ENCODE measurements at regions not wholly inside any gene's neighbourhood (a gene's known extent, or its start where the extent isn't known, plus 50 kb on each side); places are given as distances from the start of the nearest gene placed in this dataset.

- no peak for DNase-seq
Observed at GRCh38 chr4:140316799-140317198, 56.6 kb upstream of the SCOC start.

DNA sequence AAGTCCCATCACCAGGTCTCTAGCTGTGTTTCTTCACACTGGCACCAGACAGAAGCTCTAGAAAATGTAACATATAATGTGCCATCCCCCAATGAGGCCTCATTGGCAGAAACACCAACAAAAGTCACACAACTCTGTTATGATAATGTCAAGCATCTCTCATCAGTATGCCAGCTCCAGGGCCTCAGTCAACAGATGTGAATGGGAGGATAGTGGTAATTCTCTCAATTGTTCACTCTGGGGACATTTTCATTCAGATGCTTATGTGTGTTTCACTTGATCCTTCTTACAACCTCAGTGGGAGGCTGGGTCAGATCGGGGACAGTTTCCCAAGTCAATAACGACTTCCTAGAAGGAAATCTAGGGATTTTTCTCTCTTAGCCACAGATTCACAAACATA is 57.5 kb upstream of the SCOC start:
- no peak for DNase-seq

DNA sequence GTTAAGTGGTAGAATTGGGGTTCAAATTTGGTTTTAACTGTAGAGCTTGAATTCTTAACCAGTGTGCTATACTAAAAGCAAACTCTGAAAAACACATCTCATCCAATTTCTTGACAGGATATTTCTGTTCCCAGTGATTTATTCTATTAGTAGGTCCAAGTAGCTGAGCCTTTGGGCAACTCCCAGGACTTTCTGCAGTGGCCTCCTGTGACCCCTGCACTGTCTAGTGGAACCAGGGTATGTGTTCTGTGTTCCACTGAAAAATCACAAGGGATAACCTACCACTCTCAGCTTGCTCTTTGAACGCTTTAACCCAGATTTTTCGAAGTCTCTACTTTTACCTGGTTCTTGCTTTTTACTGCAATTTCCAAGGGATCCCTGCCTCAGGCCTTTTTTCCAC is 58.0 kb upstream of the SCOC start:
- no peak for DNase-seq

DNA sequence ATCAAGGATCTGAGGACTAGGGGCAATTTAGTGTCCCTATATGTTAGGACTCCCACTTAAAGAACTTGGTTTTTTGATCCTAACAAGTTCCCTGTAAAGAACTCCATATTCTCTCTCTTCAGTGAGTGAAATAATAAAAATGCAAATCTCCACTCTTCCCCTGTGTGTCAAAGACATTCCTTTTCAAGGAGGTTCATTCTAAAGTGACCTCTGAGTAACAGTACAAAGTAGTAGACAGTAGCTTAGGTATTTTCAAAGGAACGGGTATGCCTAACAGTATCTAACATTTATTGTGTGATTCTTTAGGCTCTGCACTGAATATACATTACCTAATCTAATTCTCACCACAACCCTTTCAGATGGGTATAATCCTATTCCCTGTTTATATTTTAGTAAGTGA is 58.4 kb upstream of the SCOC start:
- DNase-seq, result no peak

GRCh38 chr4:140312100-140312499 is 61.3 kb upstream of the SCOC start:
- no peak for DNase-seq

GRCh38 chr4:140311257-140311835 is 62.1 kb upstream of the SCOC start:
- no peak for DNase-seq

DNA sequence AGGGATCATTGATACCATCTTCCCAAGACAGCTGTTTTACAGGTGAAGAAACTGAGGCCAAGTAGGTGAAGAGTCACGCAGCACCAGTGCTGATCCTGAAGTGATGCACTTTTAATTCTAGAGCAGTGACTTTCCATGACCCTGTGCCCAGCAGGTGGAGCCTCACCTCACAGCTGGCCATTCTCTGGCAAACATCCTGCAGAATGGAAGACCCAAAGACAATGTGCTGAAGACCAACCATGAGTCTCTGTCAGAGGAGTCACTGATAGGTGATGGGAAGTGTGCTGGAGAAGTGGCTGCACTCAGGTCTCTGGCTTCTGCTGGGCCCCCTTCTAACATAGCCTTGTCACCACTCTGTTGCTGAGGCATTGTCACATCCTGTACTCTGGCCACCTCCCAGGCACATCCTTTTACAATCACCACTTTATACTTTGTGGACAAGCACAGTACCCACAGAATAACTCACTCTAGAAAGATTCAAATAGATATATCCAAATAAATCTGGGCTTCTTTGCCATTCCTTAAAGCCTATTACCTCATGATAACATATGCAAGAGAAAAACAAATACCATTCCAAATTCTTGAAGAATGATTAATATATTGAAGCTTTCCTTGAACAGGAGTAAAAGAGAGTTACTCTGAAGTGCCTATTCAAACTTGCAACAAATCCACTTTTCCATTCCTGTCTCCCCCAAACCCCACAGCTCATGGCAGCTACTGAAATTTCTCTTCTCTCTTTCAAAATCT is 64.1 kb upstream of the SCOC start:
- DNase-seq, result no peak

- no peak for DNase-seq
Observed at GRCh38 chr4:140308366-140309123, 64.9 kb upstream of the SCOC start.

GRCh38 chr4:140305053-140305452 is 68.4 kb upstream of the SCOC start:
- no peak for DNase-seq

- DNase-seq, result no peak
Observed at GRCh38 chr4:140304346-140304745, 69.1 kb upstream of the SCOC start.

DNA sequence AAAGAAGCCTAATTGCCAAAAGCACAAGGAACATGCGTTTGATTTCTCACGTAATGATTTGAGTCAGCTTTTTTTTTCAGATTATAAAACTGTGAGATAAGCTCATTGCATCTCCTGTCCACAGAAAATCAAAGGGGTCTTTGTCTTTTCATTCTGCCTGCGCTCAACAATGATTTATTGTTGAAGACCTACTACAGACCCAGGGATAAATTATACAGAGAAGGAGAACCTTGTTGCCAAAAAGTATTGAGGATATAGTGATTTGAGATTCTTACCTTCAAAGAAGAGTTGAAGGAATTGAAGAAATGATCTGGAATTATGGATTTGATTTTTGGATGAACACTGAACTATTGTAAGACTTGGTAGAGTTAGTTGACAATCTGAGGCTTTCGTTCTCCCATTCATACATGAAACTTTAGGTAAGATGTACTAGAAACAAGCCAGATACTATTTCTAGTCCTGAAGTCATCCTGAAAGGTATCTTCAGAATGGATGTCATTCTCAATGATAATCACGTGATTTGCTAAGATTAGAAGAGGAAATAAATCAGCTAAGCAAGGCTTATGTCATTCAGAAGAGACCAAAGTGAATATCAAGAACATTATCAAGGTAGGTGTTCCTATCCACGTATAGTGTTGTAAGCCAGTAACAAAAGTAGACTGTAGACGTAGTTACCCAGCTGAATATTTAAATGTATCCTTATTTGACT is 71.1 kb upstream of the SCOC start:
- DNase-seq, result no peak

- no peak for DNase-seq
Observed at GRCh38 chr4:140300271-140300970, 73.0 kb upstream of the SCOC start.

DNA sequence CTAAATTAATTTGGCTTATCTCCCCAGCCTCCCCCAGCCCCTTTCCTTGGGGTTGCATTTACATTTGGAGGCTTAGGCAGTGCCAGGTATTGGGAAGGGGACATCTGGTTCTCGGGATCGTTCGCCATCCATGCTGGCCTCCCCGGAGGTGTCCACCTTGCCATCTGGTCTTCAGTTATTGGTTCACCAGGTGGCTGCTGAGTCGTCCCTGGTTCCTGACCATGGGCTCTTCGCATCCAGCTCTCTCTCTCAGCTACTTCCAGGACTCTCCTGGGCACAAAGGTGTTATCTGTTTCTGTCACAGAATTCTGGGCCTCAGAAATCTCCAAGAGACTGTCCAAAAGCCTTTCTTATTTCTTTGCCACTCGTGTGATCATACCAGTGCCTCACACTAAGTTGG is 75.4 kb upstream of the SCOC start:
- DNase-seq, result no peak

DNA sequence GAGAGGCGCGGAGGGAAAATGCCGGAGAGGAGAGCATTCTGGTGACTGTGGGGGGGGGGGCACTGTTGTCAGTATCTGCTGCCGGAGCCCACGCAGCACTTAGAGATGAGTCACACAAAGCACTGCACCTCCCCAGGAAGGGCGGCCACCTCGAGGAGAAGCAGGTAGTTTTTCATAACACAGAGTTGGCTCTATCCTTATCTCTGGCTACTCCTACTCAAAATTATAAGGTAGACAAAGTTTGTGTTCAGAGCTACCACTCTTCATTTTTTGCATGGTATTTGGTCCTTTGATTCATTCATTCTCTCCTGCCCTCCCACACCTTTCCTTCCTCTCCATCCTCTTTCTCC is 76.2 kb upstream of the SCOC start:
- no peak for DNase-seq

GRCh38 chr4:140296335-140297220 is 76.9 kb upstream of the SCOC start:
- DNase-seq, result no peak

DNA sequence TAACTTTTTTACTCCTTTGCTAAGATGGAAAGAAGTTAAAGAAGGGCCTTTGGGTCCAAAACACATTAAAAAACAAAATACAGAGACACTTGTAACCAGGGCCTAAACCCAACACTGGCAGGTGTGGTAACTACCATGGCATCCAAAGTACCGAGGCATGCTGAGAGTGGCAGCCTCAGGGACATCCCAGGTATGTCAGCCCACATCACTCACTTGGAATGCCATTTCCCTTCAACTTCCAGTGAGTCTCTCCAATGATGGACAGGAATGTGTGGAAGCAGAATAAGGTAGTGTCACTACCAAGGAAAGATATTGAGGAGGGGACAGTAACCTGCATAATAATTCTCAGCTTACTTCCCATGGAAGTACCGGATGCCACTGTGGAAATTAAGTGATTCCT is 79.5 kb upstream of the SCOC start:
- DNase-seq, result no peak

GRCh38 chr4:140291259-140291658 is 82.2 kb upstream of the SCOC start:
- no peak for DNase-seq

GRCh38 chr4:140289486-140289885 is 84.0 kb upstream of the SCOC start:
- DNase-seq, result no peak

- no peak for DNase-seq
Observed at GRCh38 chr4:140286456-140286855, 87.0 kb upstream of the SCOC start.

GRCh38 chr4:140284456-140284855 is 89.0 kb upstream of the SCOC start:
- DNase-seq, result no peak

- no peak for DNase-seq
Observed at GRCh38 chr4:140281828-140282552, 91.5 kb upstream of the SCOC start.
